Activated naive CD4-positive, alpha-beta T cell treated with anti-CD3 and anti-CD28 coated beads, Interleukin-2, amount 10 ng/mL, durations not matched to agents 7 days and 5 days (primary cell): ENCODE measurements at regions not wholly inside any gene's neighbourhood (a gene's known extent, or its start where the extent isn't known, plus 50 kb on each side); places are given as distances from the start of the nearest gene placed in this dataset.
"Not testable (repeated sequence)": the region's sequence is repeated elsewhere in the genome, so short reads cannot be mapped to it uniquely, and the experiment has no call there.

ENCODE experiments used
- CTCF ChIA-PET: fragments of 350-600 bp; sonication (Branson Sonifier 250); formaldehyde crosslinking; loops from one replicate; lab custom pipeline; 2021; ENCODE audit warnings: antibody characterized with exemption; lab: Charles Lee
- DNase-seq: peaks from one replicate; pipeline ENCODE4 v3.0.0-alpha.2; 2020
- H3K27ac Mint-ChIP-seq: one replicate; pipeline ENCODE4 v1.8.0; 2021; ENCODE audit warnings: mild to moderate bottlenecking, moderate library complexity, mixed read lengths
- H3K27me3 Mint-ChIP-seq: one replicate; pipeline ENCODE4 v1.8.0; 2021; ENCODE audit warnings: mild to moderate bottlenecking, mixed read lengths
- H3K36me3 Mint-ChIP-seq: one replicate; pipeline ENCODE4 v1.8.0; 2021; ENCODE audit warnings: mixed read lengths
- H3K4me1 Mint-ChIP-seq: one replicate; pipeline ENCODE4 v1.8.0; 2021; ENCODE audit warnings: mixed read lengths
- H3K4me3 Mint-ChIP-seq: one replicate; pipeline ENCODE4 v1.8.0; 2021; ENCODE audit warnings: mild to moderate bottlenecking, moderate library complexity, mixed read lengths
- H3K9me3 Mint-ChIP-seq: one replicate; pipeline ENCODE4 v1.8.0; 2021; ENCODE audit warnings: mixed read lengths

GRCh38 chr20:29327600-29328420, 1929.7 kb upstream of the DEFB115 start:
- H3K4me3 Mint-ChIP-seq, result not testable (repeated sequence)

GRCh38 chr20:29330429-29331115, 1926.9 kb upstream of the DEFB115 start:
- H3K4me3 Mint-ChIP-seq, H3K36me3 Mint-ChIP-seq, CTCF ChIA-PET, H3K27ac Mint-ChIP-seq: not testable (repeated sequence)
- DNase-seq, result peak; percentile 47
- Mint-ChIP-seq H3K27me3 (peaks cover 19% of the 10 kb centered on the region), H3K4me1 (peaks cover 13% of the 10 kb centered on the region), H3K9me3 (peaks cover 56% of the 10 kb centered on the region)

More at GRCh38 chr20:29327600-29328420, 1929.7 kb upstream of the DEFB115 start:
- peaks cover 52% of the 10 kb centered on the region for H3K9me3 Mint-ChIP-seq
- CTCF ChIA-PET, result interaction anchor here (0.5 to 1.4 kb wide), 2 partner anchors 1022 to 1064 kb away, joined by 3 to 4 read pairs; no protein-coding TSS in a partner anchor
- H3K27me3 Mint-ChIP-seq, result peaks cover 42% of the 10 kb centered on the region
- H3K36me3 Mint-ChIP-seq, H3K27ac Mint-ChIP-seq: not testable (repeated sequence)
- peaks cover 13% of the 10 kb centered on the region for H3K4me1 Mint-ChIP-seq
- peak; percentile 60 for DNase-seq

GRCh38 chr20:29349836-29350235, 1907.6 kb upstream of the DEFB115 start:
- Mint-ChIP-seq H3K27me3 (no peaks in the 10 kb centered on the region), H3K27ac (no peak overlapping the region), H3K4me3 (no peak overlapping the region), H3K36me3 (no peaks in the 10 kb centered on the region), H3K9me3 (peaks cover 20% of the 10 kb centered on the region), H3K4me1 (no peaks in the 10 kb centered on the region)
- no peak for DNase-seq
- CTCF ChIA-PET, result no interaction called here

GRCh38 chr20:29375937-29376336, 1881.5 kb upstream of the DEFB115 start:
- H3K36me3 Mint-ChIP-seq, H3K27ac Mint-ChIP-seq, H3K27me3 Mint-ChIP-seq, H3K4me1 Mint-ChIP-seq, DNase-seq, H3K4me3 Mint-ChIP-seq, CTCF ChIA-PET: not testable (repeated sequence)
- H3K9me3 Mint-ChIP-seq, result peaks cover 13% of the 10 kb centered on the region

GRCh38 chr20:29392853-29393252, 1864.6 kb upstream of the DEFB115 start:
- not testable (repeated sequence) for H3K27ac Mint-ChIP-seq, H3K36me3 Mint-ChIP-seq, H3K4me3 Mint-ChIP-seq, H3K27me3 Mint-ChIP-seq, DNase-seq, H3K4me1 Mint-ChIP-seq, H3K9me3 Mint-ChIP-seq
- CTCF ChIA-PET, result interaction anchor here (0.6 kb wide), 1 partner anchor 309 kb away, joined by 3 read pairs; no protein-coding TSS in a partner anchor

- H3K27ac Mint-ChIP-seq, result peak overlapping the region; percentile 43
- H3K27me3 Mint-ChIP-seq, result peaks cover 61% of the 10 kb centered on the region
- no peak for DNase-seq
- peak overlapping the region; percentile 3 for H3K4me3 Mint-ChIP-seq
- H3K36me3 Mint-ChIP-seq, result peaks cover 5% of the 10 kb centered on the region
- CTCF ChIA-PET, result interaction anchor here (0.6 kb wide), 1 partner anchor 25 kb away, joined by 3 read pairs; no protein-coding TSS in a partner anchor
- H3K4me1 Mint-ChIP-seq, result peaks cover 10% of the 10 kb centered on the region
- peaks cover 32% of the 10 kb centered on the region for H3K9me3 Mint-ChIP-seq
Measured at GRCh38 chr20:29408034-29408695, 1849.3 kb upstream of the DEFB115 start.

GRCh38 chr20:29408707-29409106, 1848.8 kb upstream of the DEFB115 start:
- CTCF ChIA-PET, result not testable (repeated sequence)
- H3K4me3 Mint-ChIP-seq, result peak overlapping the region; percentile 3
- peaks cover 32% of the 10 kb centered on the region for H3K9me3 Mint-ChIP-seq

GRCh38 chr20:29409160-29409689, 1848.2 kb upstream of the DEFB115 start:
- H3K36me3 Mint-ChIP-seq, H3K27ac Mint-ChIP-seq, CTCF ChIA-PET, H3K4me1 Mint-ChIP-seq, DNase-seq: not testable (repeated sequence)
- peaks cover 61% of the 10 kb centered on the region for H3K27me3 Mint-ChIP-seq
- peak overlapping the region; percentile 48 for H3K4me3 Mint-ChIP-seq
- H3K9me3 Mint-ChIP-seq, result peaks cover 32% of the 10 kb centered on the region

More at GRCh38 chr20:29408707-29409106, 1848.8 kb upstream of the DEFB115 start:
- not testable (repeated sequence) for H3K4me1 Mint-ChIP-seq, DNase-seq, H3K27ac Mint-ChIP-seq, H3K36me3 Mint-ChIP-seq
- peaks cover 61% of the 10 kb centered on the region for H3K27me3 Mint-ChIP-seq

- Mint-ChIP-seq H3K4me3 (peak overlapping the region; percentile 62), H3K27me3 (peaks cover 60% of the 10 kb centered on the region), H3K27ac (no peak overlapping the region), H3K36me3 (peaks cover 5% of the 10 kb centered on the region), H3K9me3 (peaks cover 29% of the 10 kb centered on the region), H3K4me1 (peaks cover 10% of the 10 kb centered on the region)
- CTCF ChIA-PET, result no interaction called here
- DNase-seq, result no peak
Measured at GRCh38 chr20:29409833-29410805, 1847.3 kb upstream of the DEFB115 start.

- CTCF ChIA-PET, result no interaction called here
- Mint-ChIP-seq H3K4me1 (peaks cover 10% of the 10 kb centered on the region), H3K9me3 (peaks cover 29% of the 10 kb centered on the region)
Measured at GRCh38 chr20:29410806-29411457, 1846.5 kb upstream of the DEFB115 start.

GRCh38 chr20:29411458-29411820, 1846.0 kb upstream of the DEFB115 start:
- H3K4me1 Mint-ChIP-seq, CTCF ChIA-PET, DNase-seq, H3K36me3 Mint-ChIP-seq, H3K27ac Mint-ChIP-seq: not testable (repeated sequence)
- H3K9me3 Mint-ChIP-seq, result peaks cover 29% of the 10 kb centered on the region
- peak overlapping the region; percentile 62 for H3K4me3 Mint-ChIP-seq
- H3K27me3 Mint-ChIP-seq, result peaks cover 60% of the 10 kb centered on the region

More at GRCh38 chr20:29410806-29411457, 1846.5 kb upstream of the DEFB115 start:
- Mint-ChIP-seq H3K27ac (no peak overlapping the region), H3K4me3 (peak overlapping the region; percentile 62), H3K27me3 (peaks cover 62% of the 10 kb centered on the region), H3K36me3 (peaks cover 5% of the 10 kb centered on the region)
- DNase-seq, result peak; percentile 26

- CTCF ChIA-PET, result no interaction called here
- Mint-ChIP-seq H3K27ac (no peak overlapping the region), H3K27me3 (peaks cover 19% of the 10 kb centered on the region), H3K4me3 (no peak overlapping the region), H3K9me3 (peaks cover 2% of the 10 kb centered on the region), H3K4me1 (no peaks in the 10 kb centered on the region), H3K36me3 (no peaks in the 10 kb centered on the region)
- no peak for DNase-seq
Measured at GRCh38 chr20:29419378-29419777, 1838.1 kb upstream of the DEFB115 start.
